NCI-H146 treated with DMSO at 0.1 percent for 48 hours (cell line): ENCODE measurements at regions not wholly inside any gene's neighbourhood (a gene's known extent, or its start where the extent isn't known, plus 50 kb on each side); places are given as distances from the start of the nearest gene placed in this dataset.
"Not testable (repeated sequence)": the region's sequence is repeated elsewhere in the genome, so short reads cannot be mapped to it uniquely, and the experiment has no call there.

Experiments used
- DNase-seq: peaks from one replicate; lab custom pipeline; 2025; ENCODE audit not compliant: unreplicated experiment; lab: John Stamatoyannopoulos, UW

DNA sequence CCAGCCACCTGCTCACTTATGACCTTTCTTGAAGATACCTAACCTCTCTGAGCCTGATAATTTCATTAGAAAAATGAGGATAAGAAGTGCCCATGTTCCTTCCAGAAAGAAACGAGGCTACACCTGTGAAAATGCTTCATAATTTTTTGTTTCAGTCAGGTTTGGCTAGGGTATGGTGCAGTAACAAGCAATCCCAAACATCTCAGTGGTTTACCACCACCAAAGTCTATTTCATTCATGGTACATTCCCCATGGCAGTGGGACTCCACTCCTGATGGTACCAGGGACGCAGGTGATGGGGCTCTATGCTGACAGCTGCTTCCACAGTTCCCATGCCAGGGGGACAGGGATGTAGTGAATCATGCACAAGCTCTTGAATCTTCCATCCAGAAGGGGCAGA is 147.6 kb upstream of the CES5A start:
- DNase-seq: no peak

GRCh38 chr16:56019274-56019673 is 144.1 kb upstream of the CES5A start:
- no peak for DNase-seq

GRCh38 chr16:56013962-56014552 is 138.9 kb upstream of the CES5A start:
- no peak for DNase-seq

- no peak for DNase-seq
These were observed 137.3 kb upstream of the CES5A start for GRCh38 chr16:56012482-56012811.

DNA sequence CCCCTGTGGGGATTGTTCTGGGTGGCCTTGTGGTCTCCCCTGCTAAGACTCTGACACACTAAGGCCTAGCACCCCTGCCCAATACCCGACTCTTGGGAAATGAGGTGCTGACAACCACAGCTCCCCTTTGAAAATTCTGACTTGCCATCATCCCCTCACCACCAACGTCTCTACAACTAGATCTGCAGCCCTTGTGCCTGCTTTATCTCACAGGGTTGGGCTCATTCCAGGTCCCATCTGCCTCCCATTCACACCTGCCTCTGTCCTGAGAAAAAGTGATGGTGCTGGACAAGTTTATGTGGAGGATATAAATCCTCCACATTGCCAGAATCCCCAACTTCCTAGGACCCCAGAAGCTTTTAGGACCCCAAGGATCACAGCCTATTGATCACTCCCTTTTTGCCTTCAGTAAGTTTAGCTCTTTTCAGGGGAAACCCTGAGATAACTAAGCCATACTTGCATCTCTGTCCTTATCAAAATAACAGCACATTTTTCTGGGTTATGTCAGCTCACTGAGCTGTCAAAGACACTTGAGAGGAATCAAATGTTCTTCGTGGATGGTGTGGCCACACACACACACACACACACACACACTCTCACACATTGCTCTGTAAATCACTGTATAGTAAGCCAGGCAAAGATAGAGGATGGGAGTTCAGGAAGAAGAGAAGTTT is 136.8 kb upstream of the CES5A start:
- DNase-seq: no peak

DNA sequence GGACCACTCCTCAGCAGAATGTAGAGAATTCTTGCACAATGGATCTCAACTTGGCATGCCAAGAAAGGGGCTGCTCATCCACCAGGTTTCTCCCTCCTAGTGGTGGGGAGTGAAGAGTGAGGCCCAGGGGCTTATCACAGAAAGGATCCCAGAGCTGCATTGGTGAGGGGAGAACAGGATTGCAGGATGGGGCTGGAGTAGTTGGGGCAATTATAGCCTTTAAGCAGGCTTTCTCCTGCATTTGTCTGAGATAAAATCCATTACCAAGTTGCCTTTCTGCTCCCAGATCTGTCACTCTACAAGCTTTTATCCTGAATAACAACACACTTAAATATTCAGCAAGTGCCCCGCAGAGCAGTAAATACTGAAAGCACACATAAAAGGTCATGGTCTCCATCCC is 130.8 kb upstream of the CES5A start:
- DNase-seq: no peak

GRCh38 chr16:55999683-56000082 is 124.5 kb upstream of the CES5A start:
- DNase-seq: no peak

DNA sequence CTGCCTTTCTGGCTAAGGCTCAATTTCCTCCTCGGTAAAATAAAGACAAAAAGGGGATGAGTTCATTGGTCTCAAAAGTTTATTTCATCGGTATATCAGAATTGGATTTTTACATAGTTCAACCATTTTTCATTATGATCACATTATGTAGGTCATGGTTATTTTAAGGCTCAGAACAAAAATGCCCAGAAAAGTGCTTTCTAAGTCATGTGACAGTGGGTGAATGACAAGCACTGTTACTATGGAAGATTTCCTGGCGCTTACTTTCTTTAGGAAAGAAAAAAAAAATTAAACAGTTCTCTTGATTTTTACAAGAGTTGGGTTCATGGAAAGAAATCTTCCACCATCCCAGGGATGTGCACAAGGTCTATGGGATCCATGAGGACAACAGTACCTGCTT is 117.9 kb upstream of the CES5A start:
- DNase-seq: no peak

DNA sequence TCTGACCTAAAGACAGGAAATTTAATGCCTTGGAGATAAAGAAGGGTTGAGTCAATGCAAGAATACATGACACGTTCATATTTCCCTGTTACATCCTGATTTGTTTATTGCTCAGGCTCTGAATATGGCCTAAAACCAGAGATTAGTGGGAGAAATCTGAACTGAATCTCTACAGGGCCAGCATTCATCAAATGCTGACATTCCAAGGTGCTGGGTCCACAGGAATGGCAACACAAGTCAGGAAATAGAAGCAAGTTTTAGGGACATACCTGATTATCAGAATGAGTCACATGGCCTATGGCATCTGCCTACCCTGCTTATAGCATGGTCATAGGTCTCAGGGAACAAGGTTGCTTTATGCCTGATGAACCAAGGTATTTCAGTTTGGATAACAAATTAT is 117.4 kb upstream of the CES5A start:
- DNase-seq: no peak

DNA sequence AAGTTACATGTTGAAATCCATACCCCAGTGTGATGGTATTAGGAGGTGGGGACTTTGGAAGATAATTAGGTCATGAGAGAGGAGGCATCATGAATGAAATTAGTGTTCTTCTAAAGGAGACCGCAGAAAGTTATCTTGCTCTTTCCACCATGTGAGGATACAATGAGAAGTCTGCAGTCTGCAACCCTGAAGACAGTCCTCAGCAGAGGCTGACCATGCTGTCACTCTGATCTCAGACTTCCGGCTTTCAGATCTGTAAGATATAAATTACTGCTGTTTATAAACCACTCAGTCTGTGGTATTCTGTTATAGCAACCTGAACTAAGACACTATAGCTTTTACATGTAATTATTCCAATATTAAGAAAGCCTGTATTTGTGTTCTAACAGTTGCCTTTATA is 116.7 kb upstream of the CES5A start:
- no peak for DNase-seq

DNA sequence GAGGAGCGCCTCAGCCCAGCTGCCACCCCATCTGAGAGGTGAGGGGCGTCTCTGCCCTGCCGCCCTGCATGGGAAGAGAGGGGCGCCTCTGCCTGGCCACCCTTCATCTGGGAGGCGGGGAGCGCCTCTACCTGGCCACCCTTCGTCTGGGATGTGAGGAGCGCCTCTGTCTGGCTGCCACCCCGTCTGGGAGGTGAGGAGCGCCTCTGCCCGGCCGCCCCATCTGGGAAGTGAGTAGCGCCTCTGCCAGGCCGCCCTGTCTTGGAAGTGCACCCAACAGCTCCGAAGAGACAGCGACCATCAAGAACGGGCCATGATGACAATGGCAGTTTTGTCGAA is 114.4 kb upstream of the CES5A start:
- no peak for DNase-seq

DNA sequence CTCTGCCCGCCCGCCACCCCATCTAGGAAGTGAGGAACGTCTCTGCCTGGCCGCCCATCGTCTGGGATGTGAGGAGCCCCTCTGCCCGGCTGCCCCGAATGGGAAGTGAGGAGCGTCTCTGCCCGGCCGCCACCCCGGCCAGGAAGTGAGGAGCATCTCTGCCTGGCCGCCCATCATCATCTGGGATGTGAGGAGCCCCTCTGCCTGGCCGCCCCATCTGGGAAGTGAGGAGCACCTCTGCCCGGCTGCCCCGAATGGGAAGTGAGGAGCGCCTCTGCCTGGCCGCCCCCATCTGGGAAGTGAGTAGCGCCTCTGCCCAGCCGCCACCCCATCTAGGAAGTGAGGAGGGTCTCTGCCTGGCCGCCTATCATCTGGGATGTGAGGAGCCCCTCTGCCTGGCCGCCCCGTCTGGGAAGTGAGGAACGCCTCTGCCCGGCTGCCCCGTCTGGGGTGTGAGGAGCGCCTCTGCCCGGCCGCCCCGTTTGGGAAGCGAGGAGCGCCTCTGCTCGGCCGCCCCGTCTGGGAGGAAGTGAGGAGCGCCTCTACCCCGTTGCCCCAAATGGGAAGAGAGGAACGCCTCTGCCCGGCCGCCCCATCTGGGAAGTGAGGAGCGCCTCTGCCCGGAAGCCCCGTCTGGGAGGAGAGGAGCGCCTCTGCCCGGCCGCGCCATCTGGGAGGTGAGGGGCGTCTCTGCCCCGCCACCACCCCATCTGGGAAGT is 113.8 kb upstream of the CES5A start:
- DNase-seq: not testable (repeated sequence)

GRCh38 chr16:55988013-55988412 is 112.8 kb upstream of the CES5A start:
- DNase-seq: no peak

- DNase-seq: no peak
These were observed 107.4 kb upstream of the CES5A start for GRCh38 chr16:55982597-55982996.

DNA sequence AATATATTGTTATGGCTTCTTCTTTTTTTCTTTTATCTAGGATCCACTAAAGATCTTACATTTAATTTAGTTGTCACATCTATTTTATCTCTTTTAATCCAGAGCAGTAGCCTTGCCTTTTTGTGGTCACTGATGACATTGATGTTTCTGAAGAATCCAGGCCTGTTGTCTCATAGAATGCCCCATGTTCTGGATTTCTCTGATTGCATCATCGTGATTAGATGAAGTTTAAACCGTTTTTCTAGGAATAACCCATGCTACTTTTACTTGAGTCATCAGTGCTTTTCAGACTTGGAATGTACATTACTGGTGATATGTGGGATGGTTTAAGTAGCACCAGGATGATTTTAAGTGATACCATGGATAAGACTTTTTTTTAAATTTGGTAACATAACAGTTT is 106.4 kb upstream of the CES5A start:
- DNase-seq: no peak

DNA sequence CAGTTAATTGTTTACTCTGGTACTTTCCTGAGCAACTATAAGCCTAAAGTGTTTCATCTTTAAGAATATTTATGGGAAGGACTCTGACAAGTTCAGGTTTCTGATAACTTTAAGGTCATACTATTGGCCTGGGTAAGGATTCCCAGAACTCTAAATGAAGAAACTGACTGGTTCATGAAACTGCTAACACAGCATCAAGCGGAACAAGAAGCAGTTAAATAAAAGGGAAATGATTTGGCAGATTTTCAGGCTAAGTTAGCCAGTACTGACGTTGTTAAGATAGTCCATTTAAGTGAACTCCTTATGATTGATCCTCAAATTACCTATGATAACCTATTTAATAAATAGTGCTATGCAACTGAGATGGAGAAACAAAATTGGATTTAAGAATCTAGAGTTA is 101.6 kb upstream of the CES5A start:
- no peak for DNase-seq

GRCh38 chr16:55971447-55971846 is 96.3 kb upstream of the CES5A start:
- no peak for DNase-seq

- DNase-seq: no peak
These were observed 93.0 kb upstream of the CES5A start for GRCh38 chr16:55968221-55968620.

DNA sequence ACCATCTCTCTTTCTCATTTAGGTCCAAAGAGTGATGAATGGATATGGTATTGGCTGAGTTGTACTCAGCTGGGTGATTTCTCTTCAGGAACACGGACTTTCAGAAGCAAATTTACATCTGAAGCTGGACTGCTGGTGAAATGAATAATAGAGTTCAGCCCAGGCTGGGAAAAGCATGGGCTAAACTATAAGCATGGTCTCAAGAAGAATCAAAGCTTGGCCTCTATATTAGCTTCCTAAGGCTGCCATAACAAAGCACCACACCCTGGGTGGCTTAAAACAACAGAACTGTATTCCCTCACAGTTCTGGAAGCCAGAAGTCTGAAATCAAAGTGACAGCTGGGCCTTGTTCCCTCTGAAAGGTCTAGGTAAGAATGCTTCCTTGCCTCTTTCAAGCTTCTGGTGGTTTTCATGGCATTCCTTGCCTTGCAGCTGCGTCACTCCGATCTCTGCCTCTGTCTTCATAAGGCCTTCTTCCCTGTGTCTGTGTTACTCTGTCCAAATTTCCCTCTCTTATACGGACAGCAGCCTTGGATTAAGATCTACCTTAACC is 89.8 kb upstream of the CES5A start:
- DNase-seq: no peak

DNA sequence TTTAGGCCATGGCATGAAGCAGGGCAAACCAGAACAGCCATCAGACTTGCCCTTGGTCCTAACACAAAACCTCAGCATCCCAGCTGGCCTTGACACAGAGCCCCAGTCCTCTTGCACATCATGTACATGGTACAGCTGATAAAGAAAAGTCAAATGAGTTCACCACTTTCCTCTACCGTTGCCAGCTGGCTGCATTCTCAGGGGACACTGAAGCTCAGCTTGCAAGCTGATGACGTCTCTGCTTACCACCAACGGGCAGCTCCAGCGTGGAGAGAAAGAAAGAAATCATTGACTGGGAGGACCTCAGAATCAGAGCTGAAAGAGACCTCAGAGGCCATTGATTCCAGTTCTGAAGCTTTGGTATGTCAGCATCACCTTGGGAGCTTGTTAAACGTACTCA is 80.7 kb upstream of the CES5A start:
- no peak for DNase-seq

GRCh38 chr16:55955424-55955823 is 80.3 kb upstream of the CES5A start:
- DNase-seq: no peak

DNA sequence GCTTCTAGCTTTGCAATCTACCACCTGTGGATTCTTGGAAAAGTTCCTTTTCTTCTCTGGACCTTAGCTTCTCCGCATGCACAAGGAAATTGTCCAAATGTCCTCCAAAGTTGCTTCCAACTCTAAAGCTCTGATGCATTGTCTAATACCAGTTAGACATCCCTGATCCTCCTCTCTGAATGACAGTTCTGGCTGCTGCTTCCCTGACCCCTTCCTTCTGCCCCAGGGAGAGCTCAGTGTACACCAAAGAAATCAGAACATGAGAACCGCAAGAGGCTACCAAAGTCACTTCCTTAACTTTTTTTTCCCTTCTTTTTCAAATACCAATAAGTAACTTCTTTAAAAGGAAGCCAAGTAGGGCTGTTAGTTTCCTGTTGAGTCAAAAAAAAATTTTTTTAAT is 79.7 kb upstream of the CES5A start:
- DNase-seq: no peak

- DNase-seq: no peak
These were observed 74.3 kb upstream of the CES5A start for GRCh38 chr16:55949518-55949917.
